ENCODE measurements at regions not wholly inside any gene's neighbourhood (a gene's known extent, or its start where the extent isn't known, plus 50 kb on each side); places are given as distances from the start of the nearest gene placed in this dataset.
A peak's percentile ranks its signal among the peaks of the same experiment; 100 is the strongest.

GRCh38 chr13:48181482-48182145 is 51.4 kb upstream of the ITM2B start:
- no peak overlapping the region for H3K27ac Mint-ChIP-seq
- CTCF ChIA-PET: interaction anchor here (1.3 to 2.1 kb wide), 3 partner anchors 10 to 154 kb away, joined by 3 to 5 read pairs (median 4); no protein-coding TSS in a partner anchor
- ATAC-seq: no peak
- no peaks in the 10 kb centered on the region for H3K36me3 Mint-ChIP-seq (ENCODE audit: low read depth)
- peaks cover 37% of the 10 kb centered on the region for H3K4me1 Mint-ChIP-seq
- no peaks in the 10 kb centered on the region for H3K9me3 Mint-ChIP-seq (ENCODE audit: low read depth)
- H3K27me3 Mint-ChIP-seq: no peaks in the 10 kb centered on the region
- POLR2A ChIA-PET: no interaction called here
- no peak for DNase-seq
- H3K4me3 Mint-ChIP-seq: no peak overlapping the region
- intact Hi-C loops (cut with DNase I, micrococcal nuclease): no loop called here

- Mint-ChIP-seq H3K9me3 (ENCODE audit: low read depth) (no peaks in the 10 kb centered on the region), H3K27ac (no peak overlapping the region), H3K27me3 (no peaks in the 10 kb centered on the region), H3K4me1 (peaks cover 13% of the 10 kb centered on the region), H3K36me3 (ENCODE audit: low read depth) (no peaks in the 10 kb centered on the region), H3K4me3 (no peak overlapping the region)
- DNase-seq: no peak
- intact Hi-C loops (cut with DNase I, micrococcal nuclease): no loop called here
- ChIA-PET POLR2A (no interaction called here), CTCF (interaction anchor here (0.6 to 1.5 kb wide), 4 partner anchors 9 to 14 kb away, joined by 3 read pairs; no protein-coding TSS in a partner anchor)
- ATAC-seq: no peak
Measured at GRCh38 chr13:48178126-48178525, 54.9 kb upstream of the ITM2B start.

GRCh38 chr13:48176781-48177180 is 56.2 kb upstream of the ITM2B start:
- intact Hi-C loops (cut with DNase I, micrococcal nuclease): no loop called here
- H3K9me3 Mint-ChIP-seq (ENCODE audit: low read depth): no peaks in the 10 kb centered on the region
- H3K27ac Mint-ChIP-seq: no peak overlapping the region
- peaks cover 3% of the 10 kb centered on the region for H3K4me1 Mint-ChIP-seq
- ChIA-PET CTCF (interaction anchor here (0.9 kb wide), 1 partner anchor 44 kb away, joined by 3 read pairs; no protein-coding TSS in a partner anchor), POLR2A (no interaction called here)
- H3K4me3 Mint-ChIP-seq: no peak overlapping the region
- DNase-seq (no peak), ATAC-seq (no peak)
- H3K36me3 Mint-ChIP-seq (ENCODE audit: low read depth): no peaks in the 10 kb centered on the region
- H3K27me3 Mint-ChIP-seq: no peaks in the 10 kb centered on the region

- intact Hi-C loops (cut with DNase I, micrococcal nuclease): no loop called here
- Mint-ChIP-seq H3K4me1 (no peaks in the 10 kb centered on the region), H3K27me3 (no peaks in the 10 kb centered on the region), H3K27ac (peak overlapping the region; percentile 7), H3K4me3 (no peak overlapping the region), H3K9me3 (ENCODE audit: low read depth) (no peaks in the 10 kb centered on the region), H3K36me3 (ENCODE audit: low read depth) (no peaks in the 10 kb centered on the region)
- no peak for DNase-seq
- CTCF ChIA-PET: no interaction called here
- POLR2A ChIA-PET: no interaction called here
- ATAC-seq: peak; percentile 68
Measured at GRCh38 chr13:48175185-48175584, 57.8 kb upstream of the ITM2B start.

- Mint-ChIP-seq H3K36me3 (ENCODE audit: low read depth) (no peaks in the 10 kb centered on the region), H3K9me3 (ENCODE audit: low read depth) (no peaks in the 10 kb centered on the region), H3K4me3 (no peak overlapping the region), H3K27me3 (no peaks in the 10 kb centered on the region), H3K27ac (no peak overlapping the region), H3K4me1 (no peaks in the 10 kb centered on the region)
- ATAC-seq: no peak
- POLR2A ChIA-PET: no interaction called here
- CTCF ChIA-PET: no interaction called here
- intact Hi-C loops (cut with DNase I, micrococcal nuclease): no loop called here
- no peak for DNase-seq
Measured at GRCh38 chr13:48167866-48168265, 65.1 kb upstream of the ITM2B start.

- POLR2A ChIA-PET: no interaction called here
Measured at GRCh38 chr13:48165727-48166126, 67.3 kb upstream of the ITM2B start.

GRCh38 chr13:48165063-48165462 is 67.9 kb upstream of the ITM2B start:
- Mint-ChIP-seq H3K9me3 (ENCODE audit: low read depth) (no peaks in the 10 kb centered on the region), H3K27ac (no peak overlapping the region), H3K4me3 (no peak overlapping the region), H3K4me1 (peaks cover 23% of the 10 kb centered on the region), H3K36me3 (ENCODE audit: low read depth) (no peaks in the 10 kb centered on the region), H3K27me3 (no peaks in the 10 kb centered on the region)
- ATAC-seq: no peak
- intact Hi-C loops (cut with DNase I, micrococcal nuclease): no loop called here
- ChIA-PET CTCF (no interaction called here), POLR2A (no interaction called here)
- DNase-seq: no peak

More at GRCh38 chr13:48165727-48166126, 67.3 kb upstream of the ITM2B start:
- CTCF ChIA-PET: interaction anchor here (0.8 kb wide), 1 partner anchor 27 kb away, joined by 3 read pairs; no protein-coding TSS in a partner anchor
- no peaks in the 10 kb centered on the region for H3K27me3 Mint-ChIP-seq
- ATAC-seq (no peak), DNase-seq (no peak)
- H3K36me3 Mint-ChIP-seq (ENCODE audit: low read depth): no peaks in the 10 kb centered on the region
- H3K4me1 Mint-ChIP-seq: peaks cover 16% of the 10 kb centered on the region
- no peaks in the 10 kb centered on the region for H3K9me3 Mint-ChIP-seq (ENCODE audit: low read depth)
- intact Hi-C loops (cut with DNase I, micrococcal nuclease): no loop called here
- no peak overlapping the region for H3K27ac Mint-ChIP-seq
- no peak overlapping the region for H3K4me3 Mint-ChIP-seq

- no peak overlapping the region for H3K4me3 Mint-ChIP-seq
- intact Hi-C loops (cut with DNase I, micrococcal nuclease): no loop called here
- H3K4me1 Mint-ChIP-seq: peaks cover 43% of the 10 kb centered on the region
- CTCF ChIA-PET: no interaction called here
- no peaks in the 10 kb centered on the region for H3K9me3 Mint-ChIP-seq (ENCODE audit: low read depth)
- ATAC-seq (no peak), DNase-seq (no peak)
- no peaks in the 10 kb centered on the region for H3K36me3 Mint-ChIP-seq (ENCODE audit: low read depth)
- POLR2A ChIA-PET: no interaction called here
- no peaks in the 10 kb centered on the region for H3K27me3 Mint-ChIP-seq
- H3K27ac Mint-ChIP-seq: no peak overlapping the region
Measured at GRCh38 chr13:48163061-48163460, 68.2 kb upstream of the MED4 start.

- no peaks in the 10 kb centered on the region for H3K36me3 Mint-ChIP-seq (ENCODE audit: low read depth)
- intact Hi-C loops (cut with DNase I, micrococcal nuclease): no loop called here
- H3K9me3 Mint-ChIP-seq (ENCODE audit: low read depth): no peaks in the 10 kb centered on the region
- CTCF ChIA-PET: interaction anchor here (1.0 to 1.2 kb wide), 2 partner anchors 9 to 27 kb away, joined by 3 read pairs; no protein-coding TSS in a partner anchor
- ATAC-seq (no peak), DNase-seq (no peak)
- POLR2A ChIA-PET: no interaction called here
- no peaks in the 10 kb centered on the region for H3K27me3 Mint-ChIP-seq
- H3K4me3 Mint-ChIP-seq: no peak overlapping the region
- H3K4me1 Mint-ChIP-seq: peaks cover 44% of the 10 kb centered on the region
- H3K27ac Mint-ChIP-seq: no peak overlapping the region
Measured at GRCh38 chr13:48162217-48162616, 67.3 kb upstream of the MED4 start.

- DNase-seq (no peak), ATAC-seq (no peak)
- no peaks in the 10 kb centered on the region for H3K27me3 Mint-ChIP-seq
- H3K9me3 Mint-ChIP-seq (ENCODE audit: low read depth): no peaks in the 10 kb centered on the region
- no peaks in the 10 kb centered on the region for H3K36me3 Mint-ChIP-seq (ENCODE audit: low read depth)
- intact Hi-C loops (cut with DNase I, micrococcal nuclease): no loop called here
- peaks cover 47% of the 10 kb centered on the region for H3K4me1 Mint-ChIP-seq
- no peak overlapping the region for H3K4me3 Mint-ChIP-seq
- ChIA-PET POLR2A (no interaction called here), CTCF (interaction anchor here (0.6 to 1.2 kb wide), 3 partner anchors 9 to 33 kb away, joined by 3 read pairs; no protein-coding TSS in a partner anchor)
- H3K27ac Mint-ChIP-seq: peak overlapping the region; percentile 39
Measured at GRCh38 chr13:48161530-48162179, 66.8 kb upstream of the MED4 start.

- H3K4me1 Mint-ChIP-seq: peaks cover 57% of the 10 kb centered on the region
Measured at GRCh38 chr13:48160606-48161278, 65.8 kb upstream of the MED4 start.

GRCh38 chr13:48159826-48160225 is 64.9 kb upstream of the MED4 start:
- Mint-ChIP-seq H3K9me3 (ENCODE audit: low read depth) (no peaks in the 10 kb centered on the region), H3K36me3 (ENCODE audit: low read depth) (no peaks in the 10 kb centered on the region), H3K27ac (no peak overlapping the region), H3K27me3 (no peaks in the 10 kb centered on the region), H3K4me1 (peaks cover 66% of the 10 kb centered on the region), H3K4me3 (no peak overlapping the region)
- POLR2A ChIA-PET: no interaction called here
- intact Hi-C loops (cut with DNase I, micrococcal nuclease): loop anchor here in 1 of 2 experiments (5.0 kb wide), 2 partner anchors 57 to 72 kb away; partner anchors contain the start of gene ITM2B
- ATAC-seq (no peak), DNase-seq (no peak)
- CTCF ChIA-PET: no interaction called here

More at GRCh38 chr13:48160606-48161278, 65.8 kb upstream of the MED4 start:
- DNase-seq: no peak
- Mint-ChIP-seq H3K4me3 (no peak overlapping the region), H3K9me3 (ENCODE audit: low read depth) (no peaks in the 10 kb centered on the region), H3K27ac (peak overlapping the region; percentile 52), H3K27me3 (no peaks in the 10 kb centered on the region), H3K36me3 (ENCODE audit: low read depth) (no peaks in the 10 kb centered on the region)
- ATAC-seq: no peak
- ChIA-PET CTCF (interaction anchor here (0.6 kb wide), 1 partner anchor 32 kb away, joined by 3 read pairs; no protein-coding TSS in a partner anchor), POLR2A (no interaction called here)
- intact Hi-C loops (cut with DNase I, micrococcal nuclease): no loop called here

Data from activated CD4-positive, alpha-beta T cell treated with anti-CD3 and anti-CD28 coated beads for 36 hours (primary cell).